ENCODE measurements at regions not wholly inside any gene's neighbourhood (a gene's known extent, or its start where the extent isn't known, plus 50 kb on each side); places are given as distances from the start of the nearest gene placed in this dataset.
A peak's percentile ranks its signal among the peaks of the same experiment; 100 is the strongest.

- no peak for DNase-seq (ENCODE audit: low read depth)
Measured at GRCh38 chr9:7239708-7240107, 481.9 kb downstream of the KDM4C start.

DNA sequence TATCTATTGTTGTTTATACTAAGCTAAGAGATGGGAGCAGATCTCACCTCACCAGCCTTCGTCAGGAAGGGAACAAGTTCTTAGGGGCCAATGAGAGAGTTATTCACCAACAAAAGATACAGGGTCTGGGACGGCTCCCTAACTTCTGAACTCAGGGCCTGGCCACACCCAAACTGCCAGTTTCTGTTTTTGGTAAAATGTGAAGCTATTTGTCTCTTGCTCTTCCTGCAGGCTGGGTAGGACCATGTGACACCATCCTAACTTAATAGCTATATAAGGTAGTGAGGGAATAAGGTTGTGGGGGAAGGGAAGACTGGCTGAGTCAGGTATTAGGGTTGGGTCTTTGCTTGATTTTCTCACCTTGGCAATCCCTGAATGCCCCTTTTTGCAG is 480.5 kb downstream of the KDM4C start:
- no peak for DNase-seq (ENCODE audit: low read depth)

GRCh38 chr9:7237473-7238246 is 479.9 kb downstream of the KDM4C start:
- no peak for DNase-seq (ENCODE audit: low read depth)

DNA sequence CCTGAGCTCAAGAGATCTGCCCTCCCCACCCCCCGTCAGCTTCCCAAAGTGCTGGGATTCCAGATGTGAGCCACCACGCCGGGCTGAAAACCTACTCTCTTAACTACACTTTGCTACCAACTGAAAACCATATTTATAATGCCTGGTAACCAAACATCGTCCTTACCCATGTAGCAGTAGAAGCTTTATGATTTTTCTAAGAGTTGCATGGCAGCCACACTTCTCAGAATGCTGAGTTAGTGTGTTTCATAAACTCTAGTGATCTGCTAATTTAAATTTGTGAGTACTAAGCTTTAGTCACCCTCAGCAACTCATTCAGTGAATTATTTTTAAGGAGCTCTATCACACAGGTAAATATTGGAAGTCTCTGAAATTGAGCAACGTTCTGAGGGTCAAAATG is 478.4 kb downstream of the KDM4C start:
- no peak for DNase-seq (ENCODE audit: low read depth)

DNA sequence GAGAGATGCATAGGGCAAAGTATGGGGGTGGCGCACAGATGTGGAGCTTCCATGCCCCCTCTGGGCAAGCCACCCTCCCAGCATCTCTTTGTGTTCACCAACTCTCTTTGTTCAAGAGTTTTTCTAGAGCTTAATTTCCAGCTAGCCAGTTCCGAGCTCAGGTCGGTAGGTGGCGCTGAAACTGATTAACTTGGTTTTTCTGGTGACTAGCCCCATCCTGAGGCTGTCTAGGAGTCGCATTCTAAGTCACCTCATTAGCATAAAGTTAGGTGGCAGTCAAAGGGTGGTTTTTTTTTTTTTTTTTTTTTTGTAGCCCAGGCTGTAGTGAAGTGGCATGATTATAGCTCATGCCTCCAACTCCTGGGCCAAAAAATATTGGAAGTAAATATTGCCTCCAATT is 476.4 kb downstream of the KDM4C start:
- DNase-seq (ENCODE audit: low read depth): peak; percentile 10

- DNase-seq (ENCODE audit: low read depth): no peak
Measured at GRCh38 chr9:7229571-7229970, 471.8 kb downstream of the KDM4C start.

DNA sequence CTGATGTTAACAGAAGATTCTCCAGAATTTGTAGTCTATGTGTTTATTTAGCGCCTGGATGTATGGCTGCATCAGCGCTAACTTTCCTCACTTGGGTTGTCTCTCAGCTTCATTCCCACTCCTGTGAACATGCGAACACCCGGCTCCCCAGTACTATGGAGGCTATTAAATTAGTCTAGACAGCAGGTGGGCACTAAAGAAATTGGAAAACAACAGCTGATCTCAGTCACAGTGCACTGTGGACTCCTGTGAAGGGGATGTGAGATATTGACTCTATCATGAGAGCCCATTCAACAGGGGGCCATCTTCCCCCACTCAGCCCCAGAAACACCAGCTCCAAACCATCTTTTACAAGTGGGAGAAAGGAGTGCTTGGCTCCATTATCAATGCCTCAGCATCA is 471.0 kb downstream of the KDM4C start:
- DNase-seq (ENCODE audit: low read depth): no peak

DNA sequence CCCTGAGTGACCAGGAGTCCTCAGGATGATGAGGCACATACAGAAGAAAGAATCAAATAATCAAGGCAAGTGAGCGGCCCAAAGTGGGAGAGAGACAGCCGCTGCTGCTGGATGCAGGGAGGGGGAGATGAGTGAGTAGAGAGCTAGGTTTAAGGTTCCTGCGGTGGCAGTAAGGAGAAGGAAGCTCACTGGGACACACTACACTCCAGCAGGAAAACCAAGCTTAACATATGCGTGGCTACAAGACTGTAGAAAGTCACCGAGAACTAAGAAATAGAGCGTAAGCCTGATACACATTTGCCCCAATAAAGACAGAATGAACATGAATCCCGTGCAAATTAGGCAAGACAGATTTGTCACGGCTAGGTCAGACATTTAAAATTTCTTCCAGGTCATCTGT is 470.2 kb downstream of the KDM4C start:
- no peak for DNase-seq (ENCODE audit: low read depth)

DNA sequence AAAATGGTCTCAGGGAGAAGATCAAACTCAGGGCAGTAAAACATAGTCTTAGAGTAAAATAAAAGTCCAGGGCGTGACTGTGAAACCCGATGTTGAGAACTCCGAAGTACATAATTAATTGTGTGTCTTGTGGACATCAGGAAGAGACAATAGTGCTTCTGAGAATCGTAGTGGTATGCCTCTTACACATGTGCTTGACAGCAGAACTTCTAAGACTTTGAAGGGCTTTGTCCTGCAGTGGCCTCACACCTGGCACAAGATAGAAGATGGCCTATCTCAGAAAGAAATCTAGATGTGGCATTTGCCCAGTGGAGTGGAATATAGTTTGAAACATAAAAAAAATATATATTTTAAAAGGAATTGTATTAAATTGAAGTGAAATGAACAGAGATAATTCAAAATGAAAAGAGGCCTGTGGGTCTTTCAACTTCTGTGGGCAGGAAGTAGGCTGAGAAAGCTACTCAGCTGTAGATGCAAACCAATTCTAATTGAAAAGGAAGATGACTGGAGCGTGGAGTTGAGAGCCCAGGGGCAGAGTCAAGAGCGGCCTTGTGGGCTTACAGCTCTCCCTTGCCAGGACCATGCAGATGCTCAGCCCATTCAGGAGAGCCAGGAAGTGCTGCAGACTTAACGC is 468.4 kb downstream of the KDM4C start:
- DNase-seq (ENCODE audit: low read depth): no peak

All from activated T-cell treated with anti-CD3 and anti-CD28 coated beads for 24 hours (primary cell).